ENCODE measurements at regions not wholly inside any gene's neighbourhood (a gene's known extent, or its start where the extent isn't known, plus 50 kb on each side); places are given as distances from the start of the nearest gene placed in this dataset.

GRCh38 chr1:87632232-87632631 lies 303.6 kb downstream of the LMO4 start:
- TF ChIP-seq CTCF (conservative IDR thresholded peaks at IDR 0.05; ENCODE audit: low read depth, low read length): no peak
- TF ChIP-seq EZH2 (IDR thresholded peaks at IDR 0.05; ENCODE audit: low read length, unreplicated experiment): no peak
- TF ChIP-seq EZH2phosphoT487 (IDR thresholded peaks at IDR 0.05; ENCODE audit: borderline replicate concordance, low read length): no peak

Data from PC-3 (cell line).